Panc1 (cell line): ENCODE measurements at regions not wholly inside any gene's neighbourhood (a gene's known extent, or its start where the extent isn't known, plus 50 kb on each side); places are given as distances from the start of the nearest gene placed in this dataset.

ENCODE experiments used
- ATAC-seq: fragments of 200-7000 bp; cut with Tn5 transposase; 2 replicates; pipeline ENCODE4 v1.9.1; 2020; ENCODE audit warnings: mild to moderate bottlenecking, moderate library complexity
- BruUV-seq: library from RNA; stranded (reverse); fragments of 400-500 nt; replicated peaks from 2 replicates; lab custom pipeline; 2021; lab: Mats Ljungman, UMichigan
- CTCF ChIA-PET: fragments of 300-600 bp; sonication (Branson Sonifier 250); formaldehyde crosslinking; loops from one replicate; lab custom pipeline; 2022; ENCODE audit warnings: antibody characterized with exemption; lab: Charles Lee
- POLR2A ChIA-PET: fragments of 300-600 bp; sonication (Branson Sonifier 250); formaldehyde crosslinking; loops from one replicate; lab custom pipeline; 2022; ENCODE audit warnings: antibody characterized with exemption; lab: Charles Lee
- DNase-seq: peaks from one replicate; pipeline ENCODE4 v3.0.0-alpha.2; 2010; ENCODE audit warnings: low read depth, low spot score
- H3K27ac ChIP-seq: 2 replicates; pipeline ENCODE4 v1.5.1; 2011; ENCODE audit warnings: mild to moderate bottlenecking, low read length, inconsistent platforms
- H3K27me3 ChIP-seq: fragments of 200-500 bp; sonication (Bioruptor generic); 2 replicates; pipeline ENCODE4 v1.6.0; 2014; ENCODE audit warnings: low read length, inconsistent platforms; ENCODE audit not compliant: control insufficient read depth, insufficient read depth
- H3K36me3 ChIP-seq: fragments of 200-500 bp; sonication (Bioruptor generic); 2 replicates; pipeline ENCODE4 v1.5.1; 2014; ENCODE audit warnings: inconsistent platforms, mild to moderate bottlenecking, low read length, moderate library complexity; ENCODE audit not compliant: control insufficient read depth, insufficient read depth
- H3K4me1 ChIP-seq: 2 replicates; pipeline ENCODE4 v1.5.1; 2011; ENCODE audit warnings: inconsistent platforms, mild to moderate bottlenecking, low read length, moderate library complexity; ENCODE audit not compliant: control insufficient read depth, insufficient read depth
- H3K4me3 ChIP-seq, 2 experiments: 2 replicates each; pipeline ENCODE4 v1.5.1; 2011 to 2012; ENCODE audit warnings: low read depth in 2 of 2, low read length in 2 of 2, mild to moderate bottlenecking in 2 of 2, inconsistent platforms in 1 of 2, moderate library complexity in 1 of 2
- H3K9me3 ChIP-seq: fragments of 200-500 bp; sonication (Bioruptor generic); 2 replicates; pipeline ENCODE4 v1.5.1; 2014; ENCODE audit warnings: low read depth, mild to moderate bottlenecking, inconsistent platforms, low read length, moderate library complexity; ENCODE audit not compliant: control insufficient read depth, insufficient read depth
- CTCF ChIP-seq: fragments of 450-650 bp; IDR thresholded peaks from 2 replicates; pipeline ENCODE4 v1.5.1; 2017; ENCODE audit warnings: mild to moderate bottlenecking
- POLR2AphosphoS5 ChIP-seq: IDR thresholded peaks from 2 replicates; pipeline ENCODE4 v1.6.1; 2012; ENCODE audit warnings: mild to moderate bottlenecking, low read depth, low read length, moderate library complexity
- REST ChIP-seq, 2 experiments: IDR thresholded peaks; 2 replicates each; pipeline ENCODE4 v1.6.1; 2011 to 2012; ENCODE audit warnings: low read depth in 2 of 2, control low read depth in 1 of 2, low read length in 1 of 2, mild to moderate bottlenecking in 1 of 2, moderate library complexity in 1 of 2; ENCODE audit not compliant: insufficient read depth in 1 of 2
- SIN3A ChIP-seq: IDR thresholded peaks from 2 replicates; pipeline ENCODE4 v1.6.1; 2012; ENCODE audit warnings: low read depth, mild to moderate bottlenecking, low read length, moderate library complexity, borderline replicate concordance; ENCODE audit not compliant: insufficient read depth
- TCF7L2 ChIP-seq: IDR thresholded peaks from 2 replicates; pipeline ENCODE4 v1.6.1; 2011; ENCODE audit warnings: mild to moderate bottlenecking, low read depth, low read length, inconsistent platforms
- in situ Hi-C: cut with HindIII; loops from 2 replicates; pipeline ENCODE4 v1.10.0; 2016; ENCODE audit warnings: low sequenced_read_pairs, low pct_unique_long_range_greater_than_20kb
- intact Hi-C: fragments of 100-400 bp; cut with micrococcal nuclease; formaldehyde crosslinking; loops from one replicate; pipeline ENCODE4 v1.10.0; 2022; ENCODE audit not compliant: unreplicated experiment

GRCh38 chr12:34209259-34209835, 187.1 kb downstream of the ALG10 start:
- BruUV-seq, result no TSS peak
- Histone ChIP-seq H3K4me3 (no peak overlapping the region), H3K27ac (no peak overlapping the region), H3K9me3 (no peaks in the 10 kb centered on the region), H3K36me3 (no peaks in the 10 kb centered on the region), H3K27me3 (no peaks in the 10 kb centered on the region), H3K4me1 (no peaks in the 10 kb centered on the region)
- ATAC-seq, result no peak
- CTCF ChIA-PET, result no interaction called here
- POLR2A ChIA-PET, result no interaction called here
- in situ Hi-C loops, result no loop called here
- TF ChIP-seq POLR2AphosphoS5, result no peak
- TF ChIP-seq SIN3A, result no peak
- no peak for TF ChIP-seq REST (IDR thresholded peaks at IDR 0.05; ENCODE audit: insufficient read depth in 1 of 2, low read depth in 2 of 2, low read length in 1 of 2)
- TF ChIP-seq CTCF, result no peak
- TF ChIP-seq TCF7L2, result no peak
- no peak for DNase-seq
- intact Hi-C loops, result no loop called here

- Histone ChIP-seq H3K27ac (no peak overlapping the region), H3K36me3 (no peaks in the 10 kb centered on the region), H3K27me3 (no peaks in the 10 kb centered on the region), H3K4me3 (peak overlapping the region in 1 of 2 experiments; percentile 14; a peak in 1 of 4 replicates), H3K9me3 (no peaks in the 10 kb centered on the region), H3K4me1 (no peaks in the 10 kb centered on the region)
- no peak for ATAC-seq
- no peak for DNase-seq
- CTCF ChIA-PET, result no interaction called here
- POLR2A ChIA-PET, result no interaction called here
- intact Hi-C loops (no loop called here), in situ Hi-C loops (no loop called here)
- BruUV-seq, result no TSS peak
- TF ChIP-seq TCF7L2 (no peak), POLR2AphosphoS5 (no peak), CTCF (no peak), SIN3A (no peak), REST (IDR thresholded peaks at IDR 0.05; ENCODE audit: insufficient read depth in 1 of 2, low read depth in 2 of 2, low read length in 1 of 2) (no peak)
Measured at GRCh38 chr12:34210183-34210582, 187.9 kb downstream of the ALG10 start.
